ENCODE measurements at regions not wholly inside any gene's neighbourhood (a gene's known extent, or its start where the extent isn't known, plus 50 kb on each side); places are given as distances from the start of the nearest gene placed in this dataset.

- no CpG with 5 or more reads among the region's 7 CpGs for WGBS (ENCODE audit: extremely low coverage, insufficient read length, low lambda C conversion rate)
- Histone ChIP-seq H3K9me3 (ENCODE audit: control insufficient read depth, low read depth, low read length) (no peaks in the 10 kb centered on the region), H3K79me1 (ENCODE audit: insufficient read depth, low read depth, low read length, poor library complexity, severe bottlenecking) (no peaks in the 10 kb centered on the region), H3K23me2 (ENCODE audit: insufficient read length, low read depth, low read length, poor library complexity, severe bottlenecking) (no peaks in the 10 kb centered on the region), H2BK12ac (ENCODE audit: insufficient read length, low read depth, low read length) (no peak overlapping the region), H3K27ac (ENCODE audit: insufficient read length, low read depth, low read length) (no peak overlapping the region), H2BK5ac (ENCODE audit: insufficient read length, low read length) (no peak overlapping the region), H4K8ac (replicated peaks; ENCODE audit: insufficient read length, low read depth, low read length) (no peak overlapping the region), H3K18ac (ENCODE audit: insufficient read length, low read depth, low read length) (peak overlapping the region; percentile 81), H4K91ac (ENCODE audit: insufficient read length, low read depth, low read length) (no peak overlapping the region), H2BK120ac (ENCODE audit: low read depth, low read length, poor library complexity, severe bottlenecking) (no peak overlapping the region), H2AK5ac (ENCODE audit: insufficient read length, low read length) (no peak overlapping the region), H3K27me3 (ENCODE audit: insufficient read depth, low read length) (no peaks in the 10 kb centered on the region), H3T11ph (ENCODE audit: low read length) (no peak overlapping the region), H4K5ac (ENCODE audit: insufficient read length, low read depth, low read length) (no peak overlapping the region), H2AFZ (ENCODE audit: low read length) (no peak overlapping the region), H3K4me1 (ENCODE audit: insufficient read depth, low read length) (peaks cover 16% of the 10 kb centered on the region), H4K20me1 (ENCODE audit: control insufficient read depth, insufficient read depth, insufficient read length) (no peaks in the 10 kb centered on the region), H2BK20ac (ENCODE audit: low read depth, low read length, poor library complexity, severe bottlenecking) (peak overlapping the region; percentile 87), H3K4me2 (ENCODE audit: insufficient read depth, insufficient read length, low read length) (no peak overlapping the region), H3K23ac (ENCODE audit: insufficient read length, low read depth, low read length) (no peak overlapping the region), H3K4ac (ENCODE audit: low read depth, low read length) (no peak overlapping the region), H3K14ac (ENCODE audit: insufficient read depth, low read length) (peak overlapping the region; percentile 77; the same call in 1 of the 2 replicates), H3K9ac (ENCODE audit: extremely low read depth, insufficient read length, low read length) (no peak overlapping the region), H3K79me2 (ENCODE audit: insufficient read depth, low read length) (no peaks in the 10 kb centered on the region), H3K56ac (ENCODE audit: insufficient read length, low read depth, low read length) (no peak overlapping the region), H2BK15ac (ENCODE audit: low read depth, low read length) (no peak overlapping the region)
- DNase-seq, result no peak
- Mint-ChIP-seq H3K27ac (peak overlapping the region; percentile 76 to 89 (median 82)), H3K4me1 (peaks cover 56 to 57% of the 10 kb centered on the region in 2 experiments), H3K9me3 (peaks cover 6 to 7% of the 10 kb centered on the region in 2 experiments; a peak in 3 of 5 replicates), H3K36me3 (ENCODE audit: insufficient read depth in 1 of 3, low read depth in 3 of 3) (peaks cover 4 to 13% (median 5%) of the 10 kb centered on the region in 3 experiments; a peak in 5 of 7 replicates), H3K4me3 (no peak overlapping the region), H3K27me3 (ENCODE audit: low read depth) (no peaks in the 10 kb centered on the region)
- TF ChIP-seq, protein P1, sequence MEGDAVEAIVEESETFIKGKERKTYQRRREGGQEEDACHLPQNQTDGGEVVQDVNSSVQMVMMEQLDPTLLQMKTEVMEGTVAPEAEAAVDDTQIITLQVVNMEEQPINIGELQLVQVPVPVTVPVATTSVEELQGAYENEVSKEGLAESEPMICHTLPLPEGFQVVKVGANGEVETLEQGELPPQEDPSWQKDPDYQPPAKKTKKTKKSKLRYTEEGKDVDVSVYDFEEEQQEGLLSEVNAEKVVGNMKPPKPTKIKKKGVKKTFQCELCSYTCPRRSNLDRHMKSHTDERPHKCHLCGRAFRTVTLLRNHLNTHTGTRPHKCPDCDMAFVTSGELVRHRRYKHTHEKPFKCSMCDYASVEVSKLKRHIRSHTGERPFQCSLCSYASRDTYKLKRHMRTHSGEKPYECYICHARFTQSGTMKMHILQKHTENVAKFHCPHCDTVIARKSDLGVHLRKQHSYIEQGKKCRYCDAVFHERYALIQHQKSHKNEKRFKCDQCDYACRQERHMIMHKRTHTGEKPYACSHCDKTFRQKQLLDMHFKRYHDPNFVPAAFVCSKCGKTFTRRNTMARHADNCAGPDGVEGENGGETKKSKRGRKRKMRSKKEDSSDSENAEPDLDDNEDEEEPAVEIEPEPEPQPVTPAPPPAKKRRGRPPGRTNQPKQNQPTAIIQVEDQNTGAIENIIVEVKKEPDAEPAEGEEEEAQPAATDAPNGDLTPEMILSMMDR (conservative IDR thresholded peaks at IDR 0.05), result no peak
Measured at GRCh38 chr3:73766599-73767381, 142.0 kb upstream of the PDZRN3 start.

Measured in H9 (cell line).